Memory B cell (primary cell): ENCODE measurements at regions not wholly inside any gene's neighbourhood (a gene's known extent, or its start where the extent isn't known, plus 50 kb on each side); places are given as distances from the start of the nearest gene placed in this dataset.
"Not testable (repeated sequence)": the region's sequence is repeated elsewhere in the genome, so short reads cannot be mapped to it uniquely, and the experiment has no call there.

Experiments
- ATAC-seq: fragments of 150-1000 bp; cut with Tn5 transposase; 2 replicates; pipeline ENCODE4 v1.10.0; 2021; ENCODE audit warnings: low read depth, mild to moderate bottlenecking, moderate library complexity
- DNase-seq, 2 donors: peaks; one replicate each; pipeline ENCODE4 v3.0.0; 2022; ENCODE audit warnings: low spot score in 2 of 2
- H3K27ac Mint-ChIP-seq: one replicate; pipeline ENCODE4 v1.8.0; 2022; ENCODE audit warnings: mild to moderate bottlenecking, moderate library complexity, mixed read lengths
- H3K27me3 Mint-ChIP-seq: one replicate; pipeline ENCODE4 v1.8.0; 2022; ENCODE audit warnings: mixed read lengths
- H3K36me3 Mint-ChIP-seq: one replicate; pipeline ENCODE4 v1.8.0; 2022; ENCODE audit warnings: mild to moderate bottlenecking, mixed read lengths
- H3K4me1 Mint-ChIP-seq: one replicate; pipeline ENCODE4 v1.8.0; 2022; ENCODE audit warnings: mixed read lengths
- H3K4me3 Mint-ChIP-seq: one replicate; pipeline ENCODE4 v1.8.0; 2022; ENCODE audit warnings: mild to moderate bottlenecking, moderate library complexity, mixed read lengths
- H3K9me3 Mint-ChIP-seq: one replicate; pipeline ENCODE4 v1.8.0; 2022; ENCODE audit warnings: mixed read lengths

DNA sequence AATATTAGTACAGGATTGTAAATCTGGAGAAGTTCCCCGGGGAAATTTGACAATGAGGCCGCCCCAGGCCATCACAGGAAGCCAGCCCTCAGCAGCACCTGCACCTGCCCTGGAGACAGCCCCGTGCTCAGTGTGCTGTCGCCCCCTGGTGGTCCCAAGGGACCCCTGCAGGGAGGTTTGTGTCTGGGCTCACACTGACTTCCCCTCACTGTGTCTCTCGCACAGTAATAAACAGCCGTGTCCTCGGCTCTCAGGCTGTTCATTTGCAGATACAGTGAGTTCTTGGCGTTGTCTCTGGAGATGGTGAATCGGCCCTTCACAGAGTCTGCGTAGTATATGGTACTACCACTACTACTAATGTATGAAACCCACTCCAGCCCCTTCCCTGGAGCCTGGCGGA lies 1011.2 kb downstream of the TMEM121 start:
- ATAC-seq, H3K36me3 Mint-ChIP-seq, H3K27me3 Mint-ChIP-seq, H3K27ac Mint-ChIP-seq, H3K4me3 Mint-ChIP-seq, H3K9me3 Mint-ChIP-seq, DNase-seq: not testable (repeated sequence)
- H3K4me1 Mint-ChIP-seq: peaks cover 11% of the 10 kb centered on the region

- Mint-ChIP-seq H3K27ac (peak overlapping the region; percentile 41), H3K36me3 (no peaks in the 10 kb centered on the region), H3K4me1 (peaks cover 11% of the 10 kb centered on the region), H3K4me3 (peak overlapping the region; percentile 68), H3K9me3 (no peaks in the 10 kb centered on the region), H3K27me3 (no peaks in the 10 kb centered on the region)
- ATAC-seq (no peak), DNase-seq (no peak)
Observed at GRCh38 chr14:106538201-106538600, 1011.8 kb downstream of the TMEM121 start.

GRCh38 chr14:106547735-106548434 lies 1021.5 kb downstream of the TMEM121 start:
- no peak overlapping the region for H3K4me3 Mint-ChIP-seq
- DNase-seq (no peak), ATAC-seq (no peak)
- H3K9me3 Mint-ChIP-seq: no peaks in the 10 kb centered on the region
- peaks cover 6% of the 10 kb centered on the region for H3K4me1 Mint-ChIP-seq
- no peaks in the 10 kb centered on the region for H3K36me3 Mint-ChIP-seq
- peaks cover 6% of the 10 kb centered on the region for H3K27me3 Mint-ChIP-seq
- no peak overlapping the region for H3K27ac Mint-ChIP-seq

GRCh38 chr14:106549064-106549463 lies 1022.7 kb downstream of the TMEM121 start:
- H3K4me3 Mint-ChIP-seq: no peak overlapping the region
- no peaks in the 10 kb centered on the region for H3K9me3 Mint-ChIP-seq
- no peaks in the 10 kb centered on the region for H3K36me3 Mint-ChIP-seq

GRCh38 chr14:106551265-106551664 lies 1024.9 kb downstream of the TMEM121 start:
- ATAC-seq (no peak), DNase-seq (no peak)
- no peak overlapping the region for H3K27ac Mint-ChIP-seq
- H3K36me3 Mint-ChIP-seq: no peaks in the 10 kb centered on the region
- H3K9me3 Mint-ChIP-seq: no peaks in the 10 kb centered on the region
- peaks cover 6% of the 10 kb centered on the region for H3K4me1 Mint-ChIP-seq
- H3K4me3 Mint-ChIP-seq: no peak overlapping the region
- H3K27me3 Mint-ChIP-seq: peaks cover 3% of the 10 kb centered on the region

More at GRCh38 chr14:106549064-106549463, 1022.7 kb downstream of the TMEM121 start:
- Mint-ChIP-seq H3K27ac (no peak overlapping the region), H3K27me3 (peaks cover 6% of the 10 kb centered on the region), H3K4me1 (peaks cover 6% of the 10 kb centered on the region)
- ATAC-seq (no peak), DNase-seq (no peak)

DNA sequence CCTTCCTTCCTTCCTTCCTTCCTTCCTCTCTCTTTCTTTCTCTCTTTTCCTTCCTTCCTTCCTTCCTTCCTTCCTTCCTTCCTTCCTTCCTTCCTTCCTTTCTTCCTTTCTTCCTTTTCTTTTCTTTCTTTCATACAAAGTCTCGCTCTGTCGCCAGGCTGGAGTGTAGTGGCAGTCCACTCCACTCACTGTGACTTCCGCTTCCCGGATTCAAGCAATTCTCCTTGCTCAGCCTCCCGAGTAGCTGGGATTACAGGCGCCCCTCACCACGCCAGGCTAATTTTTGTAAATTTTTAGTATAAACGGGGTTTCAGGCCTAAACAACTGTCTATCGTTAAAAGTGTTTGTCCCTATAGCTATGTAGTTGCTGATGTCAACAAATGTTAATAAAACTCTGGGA lies 1029.8 kb downstream of the TMEM121 start:
- H3K27ac Mint-ChIP-seq, ATAC-seq, H3K36me3 Mint-ChIP-seq, H3K27me3 Mint-ChIP-seq, DNase-seq, H3K9me3 Mint-ChIP-seq, H3K4me1 Mint-ChIP-seq, H3K4me3 Mint-ChIP-seq: not testable (repeated sequence)

DNA sequence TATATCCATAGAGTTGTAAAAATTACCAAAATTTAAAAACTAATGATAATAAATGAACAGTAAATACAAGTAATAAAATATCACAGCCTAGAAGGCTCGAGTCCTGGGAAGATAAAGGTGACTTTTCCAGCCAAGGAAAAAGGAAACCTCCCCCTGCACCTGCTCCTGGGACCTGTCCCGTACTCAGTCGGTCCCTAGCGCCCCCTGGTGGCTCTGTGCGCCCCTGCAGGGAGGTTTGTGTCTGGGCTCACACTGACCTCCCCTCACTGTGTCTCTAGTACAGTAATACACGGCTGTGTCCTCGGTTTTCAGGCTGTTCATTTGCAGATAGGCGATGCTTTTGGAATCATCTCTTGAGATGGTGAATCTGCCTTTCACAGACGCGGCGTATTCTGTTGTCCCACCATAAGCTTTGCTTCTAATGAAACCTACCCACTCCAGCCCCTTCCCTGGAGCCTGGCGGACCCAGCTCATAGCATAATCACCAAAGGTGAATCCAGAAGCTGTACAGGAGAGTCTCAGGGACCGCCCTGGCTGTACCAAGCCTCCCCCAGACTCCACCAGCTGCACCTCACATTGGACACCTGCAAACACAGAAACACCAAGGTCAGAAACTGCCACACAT lies 1030.4 kb downstream of the TMEM121 start:
- Mint-ChIP-seq H3K27me3 (peaks cover 3% of the 10 kb centered on the region), H3K9me3 (no peaks in the 10 kb centered on the region), H3K27ac (no peak overlapping the region), H3K4me3 (peak overlapping the region; percentile 44), H3K36me3 (no peaks in the 10 kb centered on the region), H3K4me1 (peaks cover 4% of the 10 kb centered on the region)
- peak; percentile 78 to 89 for DNase-seq
- peak; percentile 67 for ATAC-seq

- no peak overlapping the region for H3K4me3 Mint-ChIP-seq
- H3K27me3 Mint-ChIP-seq: peaks cover 11% of the 10 kb centered on the region
- no peaks in the 10 kb centered on the region for H3K9me3 Mint-ChIP-seq
- ATAC-seq (no peak), DNase-seq (no peak)
- peaks cover 3% of the 10 kb centered on the region for H3K4me1 Mint-ChIP-seq
- no peaks in the 10 kb centered on the region for H3K36me3 Mint-ChIP-seq
- H3K27ac Mint-ChIP-seq: no peak overlapping the region
Observed at GRCh38 chr14:106562451-106562850, 1036.1 kb downstream of the TMEM121 start.

- DNase-seq (peak; percentile 76 to 80), ATAC-seq (peak; percentile 98)
- Mint-ChIP-seq H3K4me1 (peaks cover 3% of the 10 kb centered on the region), H3K27me3 (peaks cover 9% of the 10 kb centered on the region), H3K9me3 (no peaks in the 10 kb centered on the region), H3K27ac (no peak overlapping the region), H3K36me3 (no peaks in the 10 kb centered on the region), H3K4me3 (no peak overlapping the region)
Observed at GRCh38 chr14:106564058-106564643, 1037.8 kb downstream of the TMEM121 start.

DNA sequence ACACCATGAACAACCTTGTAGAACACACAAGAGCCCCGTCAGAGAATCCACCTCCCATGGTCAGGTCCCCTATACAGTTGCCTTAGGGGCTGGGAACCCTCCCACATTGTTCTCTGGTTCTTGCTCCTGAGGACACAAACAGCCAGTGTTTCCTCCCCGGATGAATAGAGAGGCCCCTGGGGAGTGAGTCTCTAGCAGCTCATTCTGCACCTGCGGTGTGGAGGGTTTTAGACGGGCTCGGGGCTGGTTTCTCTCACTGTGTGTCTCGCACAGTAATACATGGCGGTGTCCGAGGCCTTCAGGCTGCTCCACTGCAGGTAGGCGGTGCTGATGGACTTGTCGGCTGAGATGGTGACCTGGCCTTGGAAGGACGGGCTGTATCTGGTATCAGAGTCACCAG lies 1052.1 kb downstream of the TMEM121 start:
- H3K36me3 Mint-ChIP-seq: no peaks in the 10 kb centered on the region
- no peak overlapping the region for H3K27ac Mint-ChIP-seq
- peak; percentile 17 to 38 for DNase-seq
- H3K9me3 Mint-ChIP-seq: no peaks in the 10 kb centered on the region
- peaks cover 2% of the 10 kb centered on the region for H3K27me3 Mint-ChIP-seq
- H3K4me1 Mint-ChIP-seq: peaks cover 29% of the 10 kb centered on the region
- peak; percentile 97 for ATAC-seq
- H3K4me3 Mint-ChIP-seq: peak overlapping the region; percentile 69

- Mint-ChIP-seq H3K4me1 (peaks cover 29% of the 10 kb centered on the region), H3K9me3 (no peaks in the 10 kb centered on the region), H3K4me3 (peak overlapping the region; percentile 69), H3K27me3 (peaks cover 2% of the 10 kb centered on the region), H3K36me3 (no peaks in the 10 kb centered on the region), H3K27ac (no peak overlapping the region)
- ATAC-seq: peak; percentile 61
- no peak for DNase-seq
Observed at GRCh38 chr14:106579084-106579483, 1052.7 kb downstream of the TMEM121 start.

GRCh38 chr14:106585692-106586091 lies 1059.3 kb downstream of the TMEM121 start:
- ATAC-seq (no peak), DNase-seq (no peak)
- Mint-ChIP-seq H3K4me3 (no peak overlapping the region), H3K27ac (no peak overlapping the region), H3K27me3 (peaks cover 2% of the 10 kb centered on the region), H3K4me1 (peaks cover 22% of the 10 kb centered on the region), H3K9me3 (no peaks in the 10 kb centered on the region), H3K36me3 (no peaks in the 10 kb centered on the region)

GRCh38 chr14:106586098-106586704 lies 1059.8 kb downstream of the TMEM121 start:
- Mint-ChIP-seq H3K9me3 (no peaks in the 10 kb centered on the region), H3K27me3 (peaks cover 2% of the 10 kb centered on the region), H3K4me1 (peaks cover 27% of the 10 kb centered on the region), H3K4me3 (no peak overlapping the region), H3K27ac (no peak overlapping the region), H3K36me3 (no peaks in the 10 kb centered on the region)
- ATAC-seq (peak; percentile 92), DNase-seq (peak; percentile 72 to 83)

- Mint-ChIP-seq H3K4me1 (peaks cover 19% of the 10 kb centered on the region), H3K4me3 (peak overlapping the region; percentile 40)
- not testable (repeated sequence) for ATAC-seq, H3K27me3 Mint-ChIP-seq, H3K36me3 Mint-ChIP-seq, DNase-seq, H3K27ac Mint-ChIP-seq, H3K9me3 Mint-ChIP-seq
Observed at GRCh38 chr14:106591539-106591938, 1065.2 kb downstream of the TMEM121 start.
